Right renal pelvis (tissue), 4 donors: ENCODE measurements at regions not wholly inside any gene's neighbourhood (a gene's known extent, or its start where the extent isn't known, plus 50 kb on each side); places are given as distances from the start of the nearest gene placed in this dataset.

Experiments
- DNase-seq, 4 donors: peaks; one replicate each; pipeline ENCODE4 v3.0.0-alpha.2; 2013; ENCODE audit warnings: low read depth in 4 of 4, low spot score in 3 of 4, missing footprints in 1 of 4

DNA sequence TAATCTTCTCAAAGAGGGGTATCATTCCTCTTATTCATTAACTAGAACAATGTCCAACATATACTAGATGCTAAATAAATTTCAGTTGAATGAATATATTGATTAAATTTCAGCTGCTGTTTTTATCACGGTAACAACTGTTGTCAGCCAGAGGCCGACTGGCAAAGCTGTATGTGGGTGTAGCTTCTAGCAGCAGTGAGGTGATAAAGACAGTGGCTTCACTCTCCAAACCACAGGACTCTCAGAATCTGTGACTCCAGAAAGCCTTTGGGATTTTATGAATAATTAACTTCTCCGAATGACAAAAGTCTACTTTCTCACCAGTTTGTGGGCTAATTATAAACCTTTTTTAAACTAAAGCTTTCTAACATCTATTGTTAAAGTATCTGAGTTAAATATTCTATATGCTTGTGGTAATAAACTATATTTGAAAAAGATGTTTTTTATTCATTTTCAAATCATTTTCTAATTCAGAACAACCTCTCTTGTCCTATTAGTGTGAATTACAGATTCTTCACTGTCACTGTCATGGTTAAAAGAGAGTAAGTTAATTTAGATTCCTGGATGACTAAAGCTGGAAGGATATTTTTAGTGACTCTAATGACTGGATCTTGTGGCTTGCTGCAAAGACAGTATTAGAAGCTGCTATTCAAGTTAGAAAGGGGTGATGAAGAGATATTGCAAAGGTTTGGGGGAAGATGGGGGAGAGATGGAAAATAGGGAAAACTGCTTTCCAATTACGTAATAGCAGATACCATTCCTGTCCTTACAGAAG is 796.4 kb upstream of the ARPP21 start:
- DNase-seq, result no peak

DNA sequence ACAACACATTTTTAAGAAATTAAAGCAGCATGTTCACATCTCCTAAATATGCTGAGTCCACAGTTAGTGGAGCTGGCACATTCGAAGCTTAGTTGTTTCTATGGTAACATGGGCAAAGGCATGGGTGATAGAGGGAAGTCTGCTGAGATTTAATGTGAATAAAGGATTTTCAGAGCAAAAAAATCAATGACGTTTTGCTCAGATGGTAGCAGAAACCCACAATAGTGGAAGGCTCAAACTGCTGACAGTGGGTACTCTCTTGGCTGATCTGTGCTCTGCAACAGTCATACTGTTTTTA is 795.1 kb upstream of the ARPP21 start:
- DNase-seq, result no peak

DNA sequence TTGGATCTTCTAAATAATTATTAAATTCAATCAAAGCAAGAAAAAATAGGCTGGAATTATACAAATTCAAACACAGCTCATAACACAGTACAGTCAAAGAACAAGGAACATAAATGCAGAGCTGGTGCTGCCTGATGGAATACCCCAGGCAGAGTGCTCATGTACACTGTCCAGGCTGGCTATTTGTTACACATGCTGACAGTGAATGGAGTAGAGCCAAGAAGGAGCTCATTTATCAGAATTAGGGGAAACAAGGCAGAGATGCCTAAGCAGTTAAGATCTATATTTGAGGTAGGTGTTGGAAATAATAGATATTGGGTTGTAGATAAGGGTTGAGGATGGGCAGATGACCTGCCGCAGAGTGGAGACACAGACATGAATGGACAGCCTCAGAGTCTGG is 788.2 kb upstream of the ARPP21 start:
- DNase-seq, result no peak

DNA sequence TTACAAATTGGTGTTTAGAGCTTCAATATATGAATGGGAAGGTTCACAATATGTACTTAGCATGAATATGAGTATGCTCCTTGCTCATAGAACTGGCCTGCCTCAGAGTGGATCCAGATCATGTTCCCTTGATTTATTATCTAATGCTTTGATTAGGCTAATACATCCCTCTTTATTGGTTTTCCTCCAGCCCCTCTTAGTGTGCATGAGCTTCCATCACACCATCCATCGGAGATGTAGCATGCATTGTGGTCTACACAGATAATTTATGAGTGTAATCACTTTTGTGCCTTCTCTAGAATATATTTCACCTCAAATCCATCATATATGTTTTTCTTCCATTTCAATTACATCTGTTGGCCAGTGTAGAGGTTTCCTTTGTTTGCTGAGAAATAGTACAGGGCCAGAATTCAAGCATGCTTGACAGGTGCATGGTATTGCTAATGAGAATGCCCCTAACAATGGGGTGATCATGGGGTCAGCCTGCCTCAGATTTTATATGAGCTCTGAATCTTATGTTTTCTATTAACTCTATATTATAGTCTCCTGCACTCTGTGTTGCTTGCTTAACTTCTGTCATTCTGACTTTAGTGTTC is 786.4 kb upstream of the ARPP21 start:
- DNase-seq, result no peak

DNA sequence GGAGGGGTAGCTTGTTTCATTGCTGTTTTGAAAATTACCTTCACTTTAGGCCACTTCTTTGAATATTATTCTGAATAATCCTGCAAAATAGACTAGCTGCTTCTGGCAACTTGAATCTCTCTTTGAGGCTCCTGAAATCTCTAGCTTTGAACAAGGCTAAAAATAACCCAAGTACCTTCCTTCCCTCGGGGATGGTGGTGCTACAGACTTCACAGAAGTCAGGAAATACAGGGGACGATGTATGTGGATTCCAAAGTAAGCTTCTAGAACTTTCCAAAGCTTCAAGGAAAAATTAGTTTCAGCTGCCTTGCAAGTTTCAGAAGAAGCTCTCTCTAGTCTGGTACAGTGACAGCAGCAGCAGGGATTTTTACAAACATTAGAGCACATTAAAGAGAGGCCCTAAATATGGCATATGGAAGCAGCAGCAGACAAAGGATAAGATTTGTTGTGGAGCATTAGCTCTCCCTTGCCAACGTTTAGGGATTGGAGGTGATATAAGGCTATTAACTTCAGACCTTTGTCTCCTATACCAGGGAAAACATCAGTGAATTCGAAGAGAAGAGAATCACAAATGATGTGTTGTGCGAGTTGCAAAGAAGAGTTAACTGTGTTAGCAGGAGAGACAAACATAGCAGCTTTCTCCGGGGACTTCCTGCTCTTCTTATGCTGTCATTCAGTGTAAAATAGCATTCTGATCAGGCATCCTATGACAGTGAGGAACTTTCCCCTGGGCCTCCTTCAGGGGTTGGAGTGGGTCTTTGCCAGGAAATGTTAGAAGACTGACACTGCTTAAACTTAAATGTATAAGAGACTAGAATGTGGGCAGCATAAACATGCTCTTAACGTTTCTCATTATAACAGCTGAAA is 783.0 kb upstream of the ARPP21 start:
- DNase-seq, result no peak

DNA sequence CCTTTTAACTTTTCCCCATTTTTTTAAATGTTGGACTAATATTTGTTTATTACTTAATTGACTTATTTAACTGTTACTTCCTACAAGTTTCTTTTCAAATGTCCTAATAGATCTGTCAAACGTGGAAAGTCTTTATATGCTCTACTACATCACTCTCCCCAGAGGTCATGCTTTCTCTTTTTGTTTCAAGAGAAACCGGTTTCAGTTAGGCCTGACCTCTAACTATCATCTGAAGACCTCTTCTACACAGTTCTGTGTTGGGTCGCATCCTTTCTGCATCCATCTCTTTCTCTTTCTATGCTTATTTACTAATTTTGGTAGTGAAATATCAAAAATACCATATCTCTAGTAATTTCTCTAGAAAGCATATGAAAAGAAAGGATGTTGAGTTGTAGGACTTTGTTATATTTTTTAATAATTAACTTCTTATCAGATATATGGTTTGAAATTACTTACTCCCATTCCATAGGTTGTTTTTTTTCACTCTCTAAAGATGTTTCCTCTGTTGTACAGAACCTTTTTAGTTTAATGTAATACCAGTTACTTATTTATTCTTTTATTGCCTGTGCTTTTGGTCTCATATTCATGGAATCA is 781.2 kb upstream of the ARPP21 start:
- DNase-seq, result no peak

DNA sequence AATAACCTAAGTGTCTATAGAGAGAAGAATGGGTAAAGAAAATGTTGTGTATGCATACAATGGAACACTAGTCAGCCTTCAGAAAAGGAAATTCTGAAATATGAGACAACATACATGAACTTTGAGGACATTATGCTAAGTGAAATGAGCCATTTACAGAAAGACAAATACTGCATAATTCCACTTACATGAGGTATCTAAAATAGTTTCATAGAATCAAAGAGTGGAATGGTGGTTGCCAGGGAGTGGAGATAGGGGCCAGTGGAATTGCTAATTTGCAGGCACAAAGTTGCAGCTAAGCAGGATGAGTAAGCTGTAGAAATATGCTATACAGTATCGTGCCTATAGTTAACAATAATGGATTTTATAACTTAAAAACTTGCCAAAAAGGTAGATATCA is 779.6 kb upstream of the ARPP21 start:
- no peak for DNase-seq

DNA sequence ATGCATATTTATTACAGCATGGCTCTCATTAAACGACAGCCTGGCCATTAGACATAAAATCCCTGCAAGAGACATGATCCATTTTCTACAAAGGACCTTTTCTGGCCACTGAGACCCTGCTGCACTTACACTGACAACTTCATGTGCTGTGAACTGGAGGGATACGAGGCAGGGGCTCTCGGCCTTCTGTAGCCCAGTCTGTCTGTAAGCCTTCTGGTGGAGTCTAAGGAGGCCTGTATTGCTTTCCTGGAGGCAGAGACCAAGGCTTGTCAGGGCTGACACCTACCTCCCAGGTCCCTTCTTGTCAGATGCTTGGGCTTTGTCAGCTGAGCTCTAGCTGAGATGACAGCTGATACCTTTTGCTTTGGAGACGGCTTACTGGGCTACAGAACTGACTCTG is 776.9 kb upstream of the ARPP21 start:
- no peak for DNase-seq

DNA sequence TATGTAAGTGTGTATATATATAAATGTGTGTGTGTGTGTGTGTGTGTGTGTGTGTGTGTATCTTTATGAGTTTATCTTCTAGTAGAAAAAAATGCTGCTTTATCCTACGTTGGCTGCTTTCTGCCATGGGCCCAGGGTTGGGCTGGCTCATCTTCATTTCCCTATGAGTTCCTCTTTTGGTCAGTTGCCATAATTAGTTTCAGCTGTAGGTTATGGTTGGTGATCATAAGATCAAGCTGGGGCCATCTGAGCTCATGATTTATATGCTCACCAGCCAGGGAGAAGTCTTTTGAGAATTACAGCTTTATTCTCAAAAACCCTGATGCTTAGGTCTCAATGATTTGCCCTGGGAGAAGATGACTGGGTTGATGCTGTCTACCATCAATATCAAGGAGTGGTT is 775.8 kb upstream of the ARPP21 start:
- DNase-seq, result no peak

DNA sequence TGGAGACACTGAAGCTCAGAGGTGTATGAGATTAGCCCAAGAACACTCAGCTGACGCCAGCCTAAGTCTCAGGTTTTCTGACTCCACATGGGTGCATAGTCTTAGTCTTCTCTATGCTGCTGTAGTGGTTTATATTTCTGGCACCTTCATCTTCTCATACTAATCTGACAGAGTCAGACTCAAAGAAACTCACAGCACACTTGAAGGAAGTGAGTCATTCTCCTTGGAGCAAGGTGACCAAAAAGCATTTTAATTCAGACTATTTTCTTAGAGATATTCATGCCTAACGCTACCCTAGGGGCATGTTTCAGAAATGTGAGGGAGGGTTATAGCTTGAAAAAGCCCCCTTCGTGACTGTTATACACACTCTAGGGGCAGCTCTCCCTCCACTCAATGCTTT is 775.3 kb upstream of the ARPP21 start:
- no peak for DNase-seq

DNA sequence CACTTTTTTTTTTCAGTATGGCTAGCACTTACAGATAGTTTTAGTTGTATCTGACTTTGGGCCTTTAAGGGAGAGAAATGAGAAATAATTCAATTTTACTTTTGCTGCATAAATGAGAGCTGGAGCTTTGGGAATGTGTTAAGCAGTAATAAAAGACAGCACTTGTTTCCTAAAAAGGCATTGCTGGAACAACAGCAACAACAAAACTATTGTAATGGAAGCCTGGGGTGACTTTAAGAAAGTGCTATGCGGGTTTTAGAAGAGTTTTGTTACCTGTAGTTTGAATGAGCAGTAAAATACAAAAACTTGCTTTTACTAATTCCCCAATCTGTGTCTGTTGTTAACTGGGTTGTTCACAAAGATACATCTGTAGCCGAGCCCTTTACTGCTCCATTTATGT is 774.0 kb upstream of the ARPP21 start:
- DNase-seq, result no peak

DNA sequence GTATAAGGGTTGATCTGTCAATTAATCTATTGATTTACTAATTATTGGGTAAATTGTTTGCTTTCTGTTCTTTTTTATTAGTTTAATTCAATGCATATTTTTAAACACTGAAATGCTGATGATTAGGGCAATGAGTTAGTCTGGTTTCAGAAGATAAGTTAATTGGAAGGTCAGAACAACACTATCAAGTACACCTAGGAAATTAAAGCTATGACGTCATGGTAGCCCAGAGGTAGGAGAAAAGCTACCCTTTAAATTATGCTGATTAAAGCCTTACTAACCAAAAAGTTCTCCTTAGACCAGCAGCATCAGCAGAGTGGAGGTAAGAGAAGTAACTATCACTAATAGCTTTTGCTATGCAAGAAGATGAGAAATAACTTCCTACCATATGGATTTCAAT is 770.4 kb upstream of the ARPP21 start:
- no peak for DNase-seq

DNA sequence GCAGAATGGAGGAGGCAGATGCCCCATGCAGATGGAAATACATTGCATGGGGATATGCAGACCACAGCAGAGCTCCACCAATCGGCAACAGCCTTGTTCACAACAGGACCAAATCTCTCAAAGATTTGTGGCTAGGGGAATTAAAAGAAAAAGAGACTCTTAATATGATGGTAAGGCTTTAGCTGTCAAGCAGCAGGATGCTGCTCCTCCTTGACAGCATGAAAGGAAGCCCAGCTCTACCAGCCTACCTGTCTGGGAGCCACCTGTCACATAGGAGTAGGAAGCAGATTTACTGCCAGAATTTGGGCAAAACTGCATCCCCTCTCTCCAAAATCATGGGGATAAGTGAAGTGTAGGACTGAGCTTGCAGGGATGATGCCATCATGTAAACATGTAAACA is 769.6 kb upstream of the ARPP21 start:
- DNase-seq, result no peak

DNA sequence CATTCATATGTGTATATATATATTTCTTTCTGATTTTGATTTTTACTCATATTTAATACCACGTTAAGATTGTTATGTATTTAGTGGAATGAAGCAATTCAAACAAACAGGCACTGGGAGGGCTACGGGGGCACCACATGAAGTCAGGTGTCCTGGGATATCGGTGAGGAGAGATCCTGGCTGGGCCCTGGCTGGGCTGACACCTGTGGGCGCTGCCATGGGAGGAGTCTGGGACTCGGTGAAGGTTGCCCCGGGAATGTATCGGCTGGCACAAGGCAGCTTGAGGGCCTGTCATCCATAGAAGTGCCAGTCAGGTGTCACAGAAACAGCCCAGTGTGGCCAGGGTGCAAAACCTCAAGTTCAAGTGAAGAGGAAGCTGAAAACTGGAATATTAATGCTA is 766.9 kb upstream of the ARPP21 start:
- DNase-seq, result no peak

DNA sequence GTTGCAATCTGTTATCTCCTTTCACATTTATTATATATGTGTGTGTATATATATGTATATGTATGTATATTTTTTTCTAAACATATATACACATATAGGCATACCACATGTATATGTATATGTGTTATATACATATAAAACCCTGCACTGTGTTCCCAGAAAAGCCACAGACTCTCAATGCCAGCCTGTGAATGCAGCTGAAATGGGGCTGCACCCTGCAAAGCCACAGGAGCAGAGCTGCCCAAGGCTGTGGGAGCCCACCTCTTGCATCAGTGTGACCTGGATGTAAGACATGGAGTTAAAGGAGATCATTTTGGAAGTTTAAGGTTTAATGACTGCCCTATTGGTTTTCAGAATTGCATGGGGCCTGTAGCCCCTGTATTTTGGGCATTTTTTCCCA is 762.3 kb upstream of the ARPP21 start:
- DNase-seq, result no peak

DNA sequence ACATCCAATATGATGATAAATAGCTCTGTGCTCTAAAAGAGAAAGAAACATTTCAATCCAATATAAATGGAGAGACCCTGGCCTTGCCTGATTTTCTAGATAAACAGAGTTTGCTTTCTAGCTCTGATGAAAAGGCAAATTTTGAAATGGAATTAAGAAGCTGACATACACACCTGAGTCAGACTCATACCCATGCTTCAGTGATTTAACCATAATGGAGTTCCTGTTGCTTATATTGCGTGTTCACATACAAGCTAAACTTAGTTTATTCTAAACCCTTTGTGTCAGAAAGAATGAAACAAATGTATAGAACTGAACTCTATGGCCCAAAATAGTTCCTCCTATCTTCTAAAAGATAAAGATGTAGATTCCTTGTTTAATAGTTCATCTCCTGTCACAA is 760.8 kb upstream of the ARPP21 start:
- DNase-seq, result no peak

DNA sequence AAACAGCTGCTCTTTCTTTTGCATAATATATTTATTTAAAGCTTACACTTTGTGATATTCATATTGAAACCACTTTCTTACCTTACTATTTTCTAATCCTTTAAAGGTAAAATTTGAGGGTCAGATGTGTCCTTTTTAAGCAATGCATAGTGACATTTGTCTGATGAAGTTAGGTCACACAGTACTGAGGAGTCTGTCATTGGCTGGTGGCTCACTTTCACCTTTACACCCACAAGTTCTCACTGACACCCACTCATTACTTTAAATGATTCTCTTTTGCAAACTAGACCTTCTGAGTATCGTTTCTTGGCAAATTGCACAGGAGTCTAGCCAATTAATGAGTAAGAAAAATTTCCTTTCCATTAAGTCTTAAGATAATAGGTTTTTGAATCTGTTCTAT is 758.3 kb upstream of the ARPP21 start:
- DNase-seq, result no peak

DNA sequence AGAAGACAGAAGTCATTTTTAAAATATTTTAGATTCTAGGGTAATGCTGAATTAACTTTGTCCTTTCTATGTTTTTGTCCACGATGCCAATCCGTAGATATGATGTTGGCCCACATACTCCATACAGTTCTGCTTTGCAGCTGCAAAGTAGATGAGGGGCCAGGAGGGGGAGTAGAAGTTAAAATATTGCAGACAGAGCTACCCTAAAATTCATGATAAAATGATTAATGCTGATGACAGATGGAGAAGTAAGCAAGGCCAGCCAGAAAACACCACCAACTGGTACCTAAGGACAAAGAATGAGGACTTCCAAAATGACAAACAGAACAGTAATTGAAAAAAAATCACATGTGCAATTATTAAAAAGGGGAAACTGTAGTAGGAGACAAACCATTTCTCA is 756.6 kb upstream of the ARPP21 start:
- DNase-seq, result no peak

DNA sequence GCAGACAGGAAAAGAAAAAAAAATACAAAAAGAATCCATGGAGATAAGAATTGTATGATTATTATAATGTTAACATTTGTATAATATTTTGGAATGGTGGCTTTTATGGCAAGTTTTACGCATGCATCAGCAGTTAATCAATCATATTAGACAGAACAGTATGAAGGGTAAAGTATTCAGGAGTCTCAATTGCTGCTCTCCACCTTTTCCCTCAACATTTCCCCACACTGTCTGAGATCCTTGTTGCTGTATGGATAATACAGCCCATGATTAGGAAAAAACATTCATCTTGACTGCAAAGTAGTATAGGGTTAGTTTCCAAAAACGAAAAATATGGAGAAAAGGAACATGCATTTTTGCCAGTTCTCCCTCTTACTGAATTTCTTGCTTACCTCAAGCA is 755.3 kb upstream of the ARPP21 start:
- DNase-seq, result no peak

DNA sequence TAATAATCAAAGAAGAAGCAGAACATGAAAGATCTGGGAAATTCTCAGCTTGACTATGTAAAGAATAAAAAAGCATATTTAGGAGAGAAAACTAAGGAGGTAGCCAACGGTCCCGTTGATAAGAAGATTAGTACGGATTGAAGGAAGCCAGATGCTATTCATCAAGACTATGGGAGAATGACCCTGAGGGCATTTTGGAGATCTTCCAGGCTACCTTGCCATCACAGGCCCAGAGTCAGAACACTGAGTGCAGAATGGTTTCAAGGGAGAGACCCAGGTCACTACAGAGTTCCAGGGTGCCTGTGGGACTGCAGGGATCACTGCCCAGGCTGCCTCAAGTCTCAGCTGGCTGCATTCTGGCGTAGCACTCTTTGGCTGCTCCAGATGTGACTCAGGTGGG is 752.9 kb upstream of the ARPP21 start:
- no peak for DNase-seq

DNA sequence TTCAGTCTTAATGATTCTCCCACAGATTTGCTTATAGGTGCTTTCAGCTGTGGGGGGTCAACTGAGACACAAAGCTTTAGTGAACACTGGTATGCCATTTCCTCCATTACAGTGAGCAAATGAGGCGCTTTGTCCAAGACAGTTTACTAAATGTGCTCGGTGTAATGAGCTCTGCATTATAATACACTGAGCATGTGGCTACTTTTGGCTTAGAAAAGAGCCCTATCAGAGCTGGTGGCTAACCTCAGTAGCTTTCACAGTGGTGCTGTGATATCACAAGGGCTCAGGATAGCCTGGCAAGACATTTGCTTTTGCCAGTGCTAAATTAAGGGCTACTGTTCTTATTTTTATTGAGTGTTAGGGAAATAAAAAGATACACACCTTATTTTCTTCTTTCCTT is 749.7 kb upstream of the ARPP21 start:
- no peak for DNase-seq

DNA sequence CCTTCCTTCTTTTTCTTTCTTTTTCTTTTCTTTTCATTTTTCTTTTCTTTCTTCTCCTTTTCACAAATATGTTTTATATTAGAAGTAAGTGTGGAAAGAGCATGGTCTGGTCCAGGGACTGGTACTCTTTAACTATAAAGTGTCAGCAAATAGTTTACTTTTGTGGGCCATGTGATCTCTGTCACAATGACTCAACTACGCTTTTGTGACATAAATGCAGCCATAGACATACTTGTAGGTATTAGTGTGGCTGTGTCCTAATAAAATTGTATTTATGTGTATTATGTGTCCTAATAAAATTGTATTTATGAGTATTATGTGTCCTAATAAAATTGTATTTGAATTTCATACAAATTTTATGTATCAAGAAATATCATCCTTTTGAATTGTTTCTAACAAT is 749.1 kb upstream of the ARPP21 start:
- DNase-seq, result no peak
